ENCODE measurements at regions not wholly inside any gene's neighbourhood (a gene's known extent, or its start where the extent isn't known, plus 50 kb on each side); places are given as distances from the start of the nearest gene placed in this dataset.

DNA sequence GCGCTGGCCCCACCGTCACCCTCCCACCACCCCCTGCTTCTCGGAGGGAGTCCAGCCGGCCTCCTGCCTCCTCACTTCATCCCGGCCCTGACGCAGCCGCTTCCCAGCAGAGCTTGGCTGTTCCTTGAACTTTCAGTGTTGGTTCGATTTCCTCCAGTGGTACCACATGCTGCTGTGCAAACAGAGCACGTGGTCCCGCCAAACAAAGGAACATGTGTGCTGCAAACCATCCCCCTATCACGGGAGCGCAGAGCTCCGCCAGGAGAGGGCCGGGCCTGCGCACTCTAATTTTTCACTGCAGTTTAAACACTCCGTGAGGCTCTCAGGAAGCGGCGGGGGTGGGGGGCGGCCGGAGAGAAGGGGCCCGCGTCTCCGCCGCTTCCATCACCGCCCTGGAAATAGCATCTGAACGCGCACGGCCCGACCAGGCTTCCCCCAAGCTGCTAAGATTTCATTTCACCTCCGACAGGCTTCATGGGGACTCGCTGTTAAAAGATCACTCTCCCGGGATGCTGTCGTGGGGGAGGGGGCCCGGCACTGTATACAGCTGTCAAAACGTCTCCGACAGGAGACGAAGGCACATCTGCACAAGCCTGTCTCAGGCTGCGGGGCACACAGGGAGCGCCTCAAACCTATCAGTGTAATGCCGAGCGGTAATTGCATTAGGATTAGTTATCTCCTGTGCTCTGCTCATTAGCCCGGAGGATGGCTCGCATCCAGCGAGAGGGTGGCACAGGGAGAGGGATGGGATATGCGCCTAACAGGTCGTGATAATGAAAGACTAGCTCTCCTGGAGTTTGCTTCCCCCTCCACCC, 269.9 kb upstream of the SORL1-AS1 start:
- FAIRE-seq = no peak

- FAIRE-seq = peak; percentile 98
Observed at GRCh38 chr11:121721961-121722360, 269.2 kb upstream of the SORL1-AS1 start.

- no peak for FAIRE-seq
Observed at GRCh38 chr11:121721448-121721847, 268.7 kb upstream of the SORL1-AS1 start.

- no peak for FAIRE-seq
Observed at GRCh38 chr11:121717296-121717695, 264.5 kb upstream of the SORL1-AS1 start.

DNA sequence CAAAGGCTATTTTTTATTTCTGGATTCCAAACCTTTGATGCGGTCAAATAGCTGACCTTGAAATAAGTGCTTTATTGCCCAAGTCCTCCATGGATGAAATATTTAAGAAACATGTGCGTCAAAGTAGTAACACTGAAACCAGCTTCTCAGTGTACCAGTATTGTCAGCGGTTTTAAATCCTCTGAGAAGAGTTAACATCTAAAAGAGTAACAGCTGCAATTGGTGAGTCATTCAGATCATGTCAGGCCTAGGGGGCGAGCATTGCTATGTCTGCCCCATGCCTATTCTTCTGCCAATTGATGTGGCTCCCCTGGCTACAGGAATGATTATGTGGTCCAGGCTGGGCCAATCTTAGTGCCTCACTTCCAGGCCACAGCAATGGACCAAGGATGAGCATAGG, 263.3 kb upstream of the SORL1-AS1 start:
- no peak for FAIRE-seq

GRCh38 chr11:121715405-121715804, 262.6 kb upstream of the SORL1-AS1 start:
- FAIRE-seq = no peak

GRCh38 chr11:121714351-121714750, 261.6 kb upstream of the SORL1-AS1 start:
- no peak for FAIRE-seq

- no peak for FAIRE-seq
Observed at GRCh38 chr11:121711939-121712338, 259.2 kb upstream of the SORL1-AS1 start.

DNA sequence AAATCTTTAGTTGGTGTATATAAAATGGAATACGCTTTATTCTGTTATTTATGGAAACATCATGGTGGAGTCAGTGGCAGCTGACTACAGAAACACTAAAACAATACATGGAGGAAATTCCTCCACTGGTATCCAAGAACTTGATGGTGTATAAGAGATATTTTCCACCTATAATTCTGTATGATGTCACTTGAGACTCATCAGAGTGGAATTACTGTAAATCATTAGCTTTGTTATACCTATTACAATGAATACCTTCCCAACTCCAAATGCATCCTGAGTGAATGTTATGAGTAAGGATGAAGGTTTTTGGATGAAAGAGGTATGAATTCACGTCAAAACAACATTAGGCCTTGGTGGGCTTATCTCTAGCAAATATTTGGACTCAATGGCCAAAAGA, 258.5 kb upstream of the SORL1-AS1 start:
- no peak for FAIRE-seq

GRCh38 chr11:121706884-121707420, 254.2 kb upstream of the SORL1-AS1 start:
- no peak for FAIRE-seq

DNA sequence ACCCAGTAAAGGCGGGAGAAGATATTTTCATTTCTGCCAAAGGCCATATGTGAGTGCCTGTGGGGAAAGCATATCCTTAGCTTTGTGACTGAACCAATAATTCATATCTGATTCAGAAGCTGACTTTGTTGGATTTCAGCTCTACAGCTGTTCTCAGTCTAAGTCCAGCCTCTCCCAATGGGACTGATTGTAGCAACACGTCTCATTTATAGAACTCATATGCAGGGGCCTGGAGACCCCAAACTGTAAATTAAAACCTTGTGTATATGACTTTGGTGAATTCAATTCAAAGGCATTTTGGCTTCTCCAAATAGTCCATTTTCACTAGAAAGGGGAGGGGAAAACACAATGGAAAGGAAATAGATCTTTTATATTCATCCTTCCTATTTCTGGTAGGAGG, 250.4 kb upstream of the SORL1-AS1 start:
- no peak for FAIRE-seq

DNA sequence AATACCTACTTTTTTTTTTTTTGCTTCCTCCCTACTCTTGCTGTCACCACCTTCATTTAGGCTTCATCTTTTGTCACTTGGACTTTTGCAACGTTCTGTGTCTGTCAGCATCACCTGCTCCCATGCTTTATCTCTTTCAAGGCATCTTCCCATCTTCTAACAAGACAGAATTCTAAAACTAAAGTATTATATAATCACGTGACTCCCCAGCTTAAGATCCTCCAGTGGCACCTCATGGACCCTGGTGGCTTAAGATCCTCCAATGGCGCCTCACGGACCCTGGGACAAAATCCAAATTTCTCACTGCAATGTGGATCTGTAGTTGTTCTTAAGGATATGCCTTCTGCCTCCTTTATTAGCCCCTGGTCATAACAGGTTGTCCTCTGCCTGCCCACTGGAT, 248.2 kb upstream of the SORL1-AS1 start:
- no peak for FAIRE-seq

DNA sequence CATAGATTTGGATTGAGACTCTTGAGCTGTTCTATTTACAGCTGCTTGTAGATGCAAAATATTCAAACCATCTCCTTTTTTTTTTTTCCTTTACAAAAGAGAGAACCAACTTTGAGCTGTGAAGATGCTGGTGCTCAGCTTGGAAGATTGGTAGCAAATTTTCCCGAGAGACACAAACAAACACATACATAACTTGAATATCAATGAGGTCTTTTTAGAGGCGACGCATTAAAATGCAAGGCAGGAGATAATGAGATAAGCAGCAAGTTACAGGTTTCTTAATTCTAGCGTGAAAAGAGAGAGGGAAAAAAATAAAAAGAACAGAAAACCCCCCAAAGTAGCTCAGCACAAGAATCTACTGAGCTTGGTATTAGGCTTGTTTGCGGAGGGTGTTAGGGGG, 247.0 kb upstream of the SORL1-AS1 start:
- no peak for FAIRE-seq

- FAIRE-seq = no peak
Observed at GRCh38 chr11:121696931-121697670, 244.3 kb upstream of the SORL1-AS1 start.

- FAIRE-seq = peak; percentile 99
Observed at GRCh38 chr11:121696177-121696871, 243.6 kb upstream of the SORL1-AS1 start.

- no peak for FAIRE-seq
Observed at GRCh38 chr11:121692236-121692635, 239.5 kb upstream of the SORL1-AS1 start.

- no peak for FAIRE-seq
Observed at GRCh38 chr11:121688860-121689614, 236.3 kb upstream of the SORL1-AS1 start.

GRCh38 chr11:121688055-121688491, 235.3 kb upstream of the SORL1-AS1 start:
- no peak for FAIRE-seq

- no peak for FAIRE-seq
Observed at GRCh38 chr11:121683791-121684190, 231.0 kb upstream of the SORL1-AS1 start.
